Liver (tissue), 8 donors: ENCODE measurements at regions not wholly inside any gene's neighbourhood (a gene's known extent, or its start where the extent isn't known, plus 50 kb on each side); places are given as distances from the start of the nearest gene placed in this dataset.

Experiments
- DNase-seq: peaks from one replicate; pipeline ENCODE4 v3.0.0-alpha.2; 2017; ENCODE audit warnings: low spot score
- H3K27ac ChIP-seq, 2 donors: one replicate each; pipeline ENCODE4 v1.7.0; 2013; ENCODE audit warnings: inconsistent platforms in 2 of 2, low read length in 2 of 2, control low read depth in 1 of 2, low read depth in 1 of 2, mild to moderate bottlenecking in 1 of 2
- H3K27me3 ChIP-seq, 4 donors: one replicate each; pipeline versions ENCODE4 v1.6.1 to v1.7.0; 2013; ENCODE audit warnings: low read length in 3 of 4, inconsistent platforms in 1 of 4, mild to moderate bottlenecking in 1 of 4, moderate library complexity in 1 of 4; ENCODE audit not compliant: control insufficient read depth in 4 of 4, insufficient read depth in 4 of 4
- H3K36me3 ChIP-seq, 4 donors: one replicate each; pipeline versions ENCODE4 v1.6.1 to v1.7.0; 2013; ENCODE audit warnings: low read length in 3 of 4, mild to moderate bottlenecking in 3 of 4, low read depth in 1 of 4, moderate library complexity in 1 of 4; ENCODE audit not compliant: control insufficient read depth in 4 of 4, insufficient read depth in 3 of 4
- H3K4me1 ChIP-seq, 4 donors: one replicate each; pipeline versions ENCODE4 v1.6.1 to v1.7.0; 2013; ENCODE audit warnings: low read length in 3 of 4, mild to moderate bottlenecking in 3 of 4, moderate library complexity in 1 of 4; ENCODE audit not compliant: control insufficient read depth in 4 of 4, insufficient read depth in 4 of 4
- H3K4me3 ChIP-seq, 3 donors: one replicate each; pipeline versions ENCODE4 v1.6.1 to v1.7.0; 2013; ENCODE audit warnings: low read length in 3 of 3, control low read depth in 1 of 3, low read depth in 1 of 3, mild to moderate bottlenecking in 1 of 3
- H3K9ac ChIP-seq, 2 donors: one replicate each; pipeline ENCODE4 v1.7.0; 2013; ENCODE audit warnings: low read length in 2 of 2, mild to moderate bottlenecking in 2 of 2, moderate library complexity in 2 of 2, control low read depth in 1 of 2, low read depth in 1 of 2
- H3K9me3 ChIP-seq, 4 donors: one replicate each; pipeline versions ENCODE4 v1.6.1 to v1.7.0; 2013; ENCODE audit warnings: low read length in 3 of 4; ENCODE audit not compliant: control insufficient read depth in 4 of 4
- EGR1 ChIP-seq, 2 donors: IDR thresholded peaks; 2 replicates each; pipeline ENCODE4 v1.6.1; 2016 to 2018; ENCODE audit warnings: antibody characterized with exemption in 2 of 2, low read depth in 2 of 2
- FOXA1 ChIP-seq: IDR thresholded peaks from 2 replicates; pipeline ENCODE4 v1.6.1; 2016; ENCODE audit warnings: antibody characterized with exemption
- FOXA2 ChIP-seq: IDR thresholded peaks from 2 replicates; pipeline ENCODE4 v1.6.1; 2016; ENCODE audit warnings: antibody characterized with exemption
- HNF4A ChIP-seq, 2 donors: conservative IDR thresholded peaks; 2 replicates each; pipeline ENCODE4 v1.6.1; 2016; ENCODE audit warnings: antibody characterized with exemption in 2 of 2, mild to moderate bottlenecking in 2 of 2
- HNF4G ChIP-seq: IDR thresholded peaks from 2 replicates; pipeline ENCODE4 v1.6.1; 2016; ENCODE audit warnings: antibody characterized with exemption
- JUND ChIP-seq, 2 donors: IDR thresholded peaks; 2 replicates each; pipeline ENCODE4 v1.6.1; 2016; ENCODE audit warnings: antibody characterized with exemption in 2 of 2
- NR2F2 ChIP-seq: IDR thresholded peaks from 2 replicates; pipeline ENCODE4 v1.6.1; 2016; ENCODE audit warnings: antibody characterized with exemption
- RAD21 ChIP-seq, 2 donors: IDR thresholded peaks; 2 replicates each; pipeline ENCODE4 v1.6.1; 2016; ENCODE audit warnings: antibody characterized with exemption in 2 of 2, mild to moderate bottlenecking in 2 of 2
- RXRA ChIP-seq, 2 donors: IDR thresholded peaks; 2 replicates each; pipeline ENCODE4 v1.6.1; 2017 to 2018; ENCODE audit warnings: antibody characterized with exemption in 2 of 2, mild to moderate bottlenecking in 1 of 2
- SP1 ChIP-seq: IDR thresholded peaks from 2 replicates; pipeline ENCODE4 v1.6.1; 2018; ENCODE audit warnings: antibody characterized with exemption, mild to moderate bottlenecking
- TAF1 ChIP-seq: conservative IDR thresholded peaks from 2 replicates; pipeline ENCODE4 v1.6.1; 2016; ENCODE audit warnings: antibody characterized with exemption, mild to moderate bottlenecking
- YY1 ChIP-seq: IDR thresholded peaks from 2 replicates; pipeline ENCODE4 v1.6.1; 2016; ENCODE audit warnings: antibody characterized with exemption, mild to moderate bottlenecking
- WGBS: extraction: QIAGEN DNeasy Blood & Tissue Kit; methylation state at CpG from one replicate; pipeline ENCODE4 v1.1.7; 2013; 5-methylcytosine and 5-hydroxymethylcytosine counted together
- TF ChIP-seq, protein P1 (sequence below): IDR thresholded peaks from 2 replicates; pipeline ENCODE4 v1.6.1; 2016; ENCODE audit warnings: antibody characterized with exemption
- TF ChIP-seq, protein P2 (sequence below): IDR thresholded peaks from 2 replicates; pipeline ENCODE4 v1.6.1; 2016; ENCODE audit warnings: antibody characterized with exemption
- TF ChIP-seq, protein P3 (sequence below): fragments of 150-350 bp; IDR thresholded peaks from 2 replicates; pipeline ENCODE4 v1.5.1; 2017; ENCODE audit warnings: improper control_type of control experiment, low read depth, low read length; ENCODE audit not compliant: missing input control
- TF ChIP-seq, protein P4 (sequence below): IDR thresholded peaks from 2 replicates; pipeline ENCODE4 v1.6.1; 2016; ENCODE audit warnings: antibody characterized with exemption, mild to moderate bottlenecking
- donor health status: healthy.
- donor health status: healthy.
- donor health status: healthy.
- donor health status: healthy.
- donor health status: healthy.

DNA sequence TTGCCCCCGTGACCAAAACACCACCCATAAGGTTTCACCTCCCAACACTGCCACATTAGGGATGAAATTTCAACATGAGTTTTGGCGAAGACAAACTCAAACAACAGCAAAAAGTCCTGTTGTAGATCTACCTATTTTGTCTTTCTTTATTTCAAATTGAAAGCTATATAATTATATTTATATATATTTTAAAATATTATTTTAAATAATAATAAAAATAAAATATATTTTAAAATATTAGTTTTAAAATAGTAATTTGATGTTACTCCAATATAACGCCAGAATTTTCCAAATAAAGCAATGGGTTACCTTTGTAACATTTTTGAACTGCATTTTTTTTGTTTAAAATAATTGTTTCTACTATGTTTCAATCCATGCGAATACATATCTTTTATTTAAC is 263.5 kb upstream of the USP25 start:
- H3K27me3 ChIP-seq = no peaks in the 10 kb centered on the region
- no peak overlapping the region for H3K4me3 ChIP-seq
- no peak overlapping the region for H3K27ac ChIP-seq
- no peaks in the 10 kb centered on the region for H3K4me1 ChIP-seq
- DNase-seq = no peak
- TF ChIP-seq RXRA (IDR thresholded peaks at IDR 0.05) (no peak), SP1 (no peak), HNF4G (no peak), JUND (IDR thresholded peaks at IDR 0.05) (no peak), RAD21 (IDR thresholded peaks at IDR 0.05) (no peak), FOXA2 (no peak), YY1 (no peak), HNF4A (conservative IDR thresholded peaks at IDR 0.05) (no peak), NR2F2 (no peak), FOXA1 (no peak), TAF1 (no peak)
- TF ChIP-seq, protein P1, sequence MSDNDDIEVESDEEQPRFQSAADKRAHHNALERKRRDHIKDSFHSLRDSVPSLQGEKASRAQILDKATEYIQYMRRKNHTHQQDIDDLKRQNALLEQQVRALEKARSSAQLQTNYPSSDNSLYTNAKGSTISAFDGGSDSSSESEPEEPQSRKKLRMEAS = no peak
- TF ChIP-seq, protein P2, sequence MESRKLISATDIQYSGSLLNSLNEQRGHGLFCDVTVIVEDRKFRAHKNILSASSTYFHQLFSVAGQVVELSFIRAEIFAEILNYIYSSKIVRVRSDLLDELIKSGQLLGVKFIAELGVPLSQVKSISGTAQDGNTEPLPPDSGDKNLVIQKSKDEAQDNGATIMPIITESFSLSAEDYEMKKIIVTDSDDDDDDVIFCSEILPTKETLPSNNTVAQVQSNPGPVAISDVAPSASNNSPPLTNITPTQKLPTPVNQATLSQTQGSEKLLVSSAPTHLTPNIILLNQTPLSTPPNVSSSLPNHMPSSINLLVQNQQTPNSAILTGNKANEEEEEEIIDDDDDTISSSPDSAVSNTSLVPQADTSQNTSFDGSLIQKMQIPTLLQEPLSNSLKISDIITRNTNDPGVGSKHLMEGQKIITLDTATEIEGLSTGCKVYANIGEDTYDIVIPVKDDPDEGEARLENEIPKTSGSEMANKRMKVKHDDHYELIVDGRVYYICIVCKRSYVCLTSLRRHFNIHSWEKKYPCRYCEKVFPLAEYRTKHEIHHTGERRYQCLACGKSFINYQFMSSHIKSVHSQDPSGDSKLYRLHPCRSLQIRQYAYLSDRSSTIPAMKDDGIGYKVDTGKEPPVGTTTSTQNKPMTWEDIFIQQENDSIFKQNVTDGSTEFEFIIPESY = no peak
- TF ChIP-seq, protein P3, sequence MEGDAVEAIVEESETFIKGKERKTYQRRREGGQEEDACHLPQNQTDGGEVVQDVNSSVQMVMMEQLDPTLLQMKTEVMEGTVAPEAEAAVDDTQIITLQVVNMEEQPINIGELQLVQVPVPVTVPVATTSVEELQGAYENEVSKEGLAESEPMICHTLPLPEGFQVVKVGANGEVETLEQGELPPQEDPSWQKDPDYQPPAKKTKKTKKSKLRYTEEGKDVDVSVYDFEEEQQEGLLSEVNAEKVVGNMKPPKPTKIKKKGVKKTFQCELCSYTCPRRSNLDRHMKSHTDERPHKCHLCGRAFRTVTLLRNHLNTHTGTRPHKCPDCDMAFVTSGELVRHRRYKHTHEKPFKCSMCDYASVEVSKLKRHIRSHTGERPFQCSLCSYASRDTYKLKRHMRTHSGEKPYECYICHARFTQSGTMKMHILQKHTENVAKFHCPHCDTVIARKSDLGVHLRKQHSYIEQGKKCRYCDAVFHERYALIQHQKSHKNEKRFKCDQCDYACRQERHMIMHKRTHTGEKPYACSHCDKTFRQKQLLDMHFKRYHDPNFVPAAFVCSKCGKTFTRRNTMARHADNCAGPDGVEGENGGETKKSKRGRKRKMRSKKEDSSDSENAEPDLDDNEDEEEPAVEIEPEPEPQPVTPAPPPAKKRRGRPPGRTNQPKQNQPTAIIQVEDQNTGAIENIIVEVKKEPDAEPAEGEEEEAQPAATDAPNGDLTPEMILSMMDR = no peak
- TF ChIP-seq, protein P4, sequence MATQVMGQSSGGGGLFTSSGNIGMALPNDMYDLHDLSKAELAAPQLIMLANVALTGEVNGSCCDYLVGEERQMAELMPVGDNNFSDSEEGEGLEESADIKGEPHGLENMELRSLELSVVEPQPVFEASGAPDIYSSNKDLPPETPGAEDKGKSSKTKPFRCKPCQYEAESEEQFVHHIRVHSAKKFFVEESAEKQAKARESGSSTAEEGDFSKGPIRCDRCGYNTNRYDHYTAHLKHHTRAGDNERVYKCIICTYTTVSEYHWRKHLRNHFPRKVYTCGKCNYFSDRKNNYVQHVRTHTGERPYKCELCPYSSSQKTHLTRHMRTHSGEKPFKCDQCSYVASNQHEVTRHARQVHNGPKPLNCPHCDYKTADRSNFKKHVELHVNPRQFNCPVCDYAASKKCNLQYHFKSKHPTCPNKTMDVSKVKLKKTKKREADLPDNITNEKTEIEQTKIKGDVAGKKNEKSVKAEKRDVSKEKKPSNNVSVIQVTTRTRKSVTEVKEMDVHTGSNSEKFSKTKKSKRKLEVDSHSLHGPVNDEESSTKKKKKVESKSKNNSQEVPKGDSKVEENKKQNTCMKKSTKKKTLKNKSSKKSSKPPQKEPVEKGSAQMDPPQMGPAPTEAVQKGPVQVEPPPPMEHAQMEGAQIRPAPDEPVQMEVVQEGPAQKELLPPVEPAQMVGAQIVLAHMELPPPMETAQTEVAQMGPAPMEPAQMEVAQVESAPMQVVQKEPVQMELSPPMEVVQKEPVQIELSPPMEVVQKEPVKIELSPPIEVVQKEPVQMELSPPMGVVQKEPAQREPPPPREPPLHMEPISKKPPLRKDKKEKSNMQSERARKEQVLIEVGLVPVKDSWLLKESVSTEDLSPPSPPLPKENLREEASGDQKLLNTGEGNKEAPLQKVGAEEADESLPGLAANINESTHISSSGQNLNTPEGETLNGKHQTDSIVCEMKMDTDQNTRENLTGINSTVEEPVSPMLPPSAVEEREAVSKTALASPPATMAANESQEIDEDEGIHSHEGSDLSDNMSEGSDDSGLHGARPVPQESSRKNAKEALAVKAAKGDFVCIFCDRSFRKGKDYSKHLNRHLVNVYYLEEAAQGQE = no peak
- H3K36me3 ChIP-seq = no peaks in the 10 kb centered on the region
- no peak overlapping the region for H3K9ac ChIP-seq
- no peaks in the 10 kb centered on the region for H3K9me3 ChIP-seq
- 96% methylated on average over 4 of the region's 4 CpGs for WGBS

DNA sequence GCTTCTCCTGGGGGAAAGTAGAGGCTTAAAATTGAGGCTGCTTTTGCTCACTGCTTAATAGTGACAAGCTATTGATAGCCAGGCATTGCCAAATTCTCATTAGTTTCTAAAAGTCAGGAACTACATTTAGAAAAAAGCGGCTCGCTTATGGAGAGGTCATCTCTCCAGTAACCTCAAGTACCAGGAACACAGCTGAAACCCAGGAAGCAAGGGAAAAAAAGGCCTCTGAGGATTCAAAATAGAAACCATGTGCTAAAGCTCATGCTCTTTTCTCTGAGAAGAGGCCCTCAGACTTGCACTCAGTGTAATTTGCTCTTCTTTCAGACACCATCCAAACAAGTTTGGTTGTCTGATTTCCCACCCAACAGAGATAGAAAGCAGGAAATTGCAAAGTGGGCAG is 261.4 kb upstream of the USP25 start:
- H3K4me1 ChIP-seq = peaks cover 0 to 9% (median 0%) of the 10 kb centered on the region in 4 donors
- no peak for DNase-seq
- 78% methylated on average over 2 of the region's 2 CpGs for WGBS
- no peaks in the 10 kb centered on the region for H3K9me3 ChIP-seq
- no peaks in the 10 kb centered on the region for H3K27me3 ChIP-seq
- no peaks in the 10 kb centered on the region for H3K36me3 ChIP-seq
- H3K27ac ChIP-seq = no peak overlapping the region
- H3K9ac ChIP-seq = no peak overlapping the region
- no peak overlapping the region for H3K4me3 ChIP-seq
- TF ChIP-seq, protein P3 = no peak
- no peak for TF ChIP-seq EGR1 (IDR thresholded peaks at IDR 0.05; ENCODE audit: low read depth in 2 of 2)
- peak; percentile 91 for TF ChIP-seq NR2F2
- TF ChIP-seq, protein P2 = no peak
- TF ChIP-seq YY1 = no peak
- TF ChIP-seq HNF4G = no peak
- TF ChIP-seq, protein P4 = no peak
- TF ChIP-seq, protein P1 = no peak
- no peak for TF ChIP-seq RAD21 (IDR thresholded peaks at IDR 0.05)
- no peak for TF ChIP-seq JUND (IDR thresholded peaks at IDR 0.05)
